Vagina (tissue), 2 donors: ENCODE measurements at regions not wholly inside any gene's neighbourhood (a gene's known extent, or its start where the extent isn't known, plus 50 kb on each side); places are given as distances from the start of the nearest gene placed in this dataset.

ENCODE experiments used
- DNase-seq, 2 donors: peaks; one replicate each; pipeline ENCODE4 v3.0.0-alpha.2; 2017; ENCODE audit errors: extremely low spot score in 2 of 2
- H3K27ac ChIP-seq: fragments of 200-600 bp; sonication (generic); one replicate; pipeline ENCODE4 v1.5.1; 2019
- H3K27me3 ChIP-seq: fragments of 200-600 bp; sonication (generic); one replicate; pipeline ENCODE4 v1.5.1; 2019
- H3K36me3 ChIP-seq, 2 donors: fragments of 200-600 bp; sonication (generic); one replicate each; pipeline ENCODE4 v1.5.1; 2017 to 2019
- H3K4me1 ChIP-seq: fragments of 200-600 bp; sonication (generic); one replicate; pipeline ENCODE4 v1.5.1; 2019
- H3K4me3 ChIP-seq, 2 donors: fragments of 200-600 bp; sonication (generic); 1 replicate in 1 of 2; 2 replicates in 1 of 2; pipeline ENCODE4 v1.5.1; 2016 to 2019
- H3K9me3 ChIP-seq: fragments of 200-600 bp; sonication (generic); one replicate; pipeline ENCODE4 v1.5.1; 2019
- POLR2A ChIP-seq, 2 donors: fragments of 450-650 bp; IDR thresholded peaks; one replicate each; pipeline ENCODE4 v1.6.1; 2017; ENCODE audit warnings: antibody characterized with exemption in 2 of 2, mild to moderate bottlenecking in 2 of 2, moderate library complexity in 2 of 2
- POLR2AphosphoS5 ChIP-seq, 2 donors: sonication (generic); formaldehyde crosslinking; IDR thresholded peaks; one replicate each; pipeline ENCODE4 v1.9.0; 2017; ENCODE audit warnings: antibody characterized with exemption in 2 of 2, mild to moderate bottlenecking in 2 of 2, low read depth in 1 of 2; ENCODE audit not compliant: insufficient read depth in 1 of 2
- intact Hi-C: fragments of 100-400 bp; cut with DNase I; formaldehyde crosslinking; loops from one replicate; pipeline ENCODE4 v1.15.1; 2023
- TF ChIP-seq, protein P1 (sequence below), 3 experiments: fragments of 450-650 bp in 2 of 3; fragments of 200-600 bp in 1 of 3; sonication (generic) in 1 of 3; IDR thresholded peaks; one replicate each; pipeline ENCODE4 v1.5.1; 2017 to 2019; ENCODE audit warnings: antibody characterized with exemption in 3 of 3, mild to moderate bottlenecking in 2 of 3, moderate library complexity in 2 of 3

GRCh38 chr4:81343536-81343935, 128.2 kb downstream of the RASGEF1B start:
- intact Hi-C loops = no loop called here

DNA sequence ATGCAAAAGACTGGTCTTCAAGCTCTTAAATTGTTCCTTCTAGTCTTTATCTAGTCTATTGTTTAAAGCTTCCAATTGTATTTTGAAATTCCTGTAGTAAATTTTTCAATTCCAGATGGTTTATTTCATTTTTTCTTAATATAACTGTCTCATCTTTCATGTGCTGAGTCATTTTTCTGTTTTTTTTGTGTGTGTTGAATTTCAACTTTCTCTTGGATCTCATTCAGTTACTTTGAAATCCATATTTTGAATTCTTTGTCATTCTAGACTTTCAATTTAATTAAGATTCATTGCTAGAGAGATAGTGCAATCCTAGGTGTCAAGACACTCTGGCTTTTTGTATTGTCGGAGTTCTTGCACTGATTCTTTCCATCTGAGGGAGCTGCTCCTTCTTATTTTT, 128.0 kb upstream of the PRKG2 start:
- Histone ChIP-seq H3K4me1 (no peaks in the 10 kb centered on the region), H3K9me3 (no peaks in the 10 kb centered on the region), H3K27me3 (no peaks in the 10 kb centered on the region), H3K36me3 (no peaks in the 10 kb centered on the region), H3K27ac (no peak overlapping the region), H3K4me3 (no peak overlapping the region)
- DNase-seq = no peak
- TF ChIP-seq POLR2A (IDR thresholded peaks at IDR 0.05) (no peak), POLR2AphosphoS5 (IDR thresholded peaks at IDR 0.05; ENCODE audit: insufficient read depth in 1 of 2, low read depth in 1 of 2) (no peak)
- TF ChIP-seq, protein P1, sequence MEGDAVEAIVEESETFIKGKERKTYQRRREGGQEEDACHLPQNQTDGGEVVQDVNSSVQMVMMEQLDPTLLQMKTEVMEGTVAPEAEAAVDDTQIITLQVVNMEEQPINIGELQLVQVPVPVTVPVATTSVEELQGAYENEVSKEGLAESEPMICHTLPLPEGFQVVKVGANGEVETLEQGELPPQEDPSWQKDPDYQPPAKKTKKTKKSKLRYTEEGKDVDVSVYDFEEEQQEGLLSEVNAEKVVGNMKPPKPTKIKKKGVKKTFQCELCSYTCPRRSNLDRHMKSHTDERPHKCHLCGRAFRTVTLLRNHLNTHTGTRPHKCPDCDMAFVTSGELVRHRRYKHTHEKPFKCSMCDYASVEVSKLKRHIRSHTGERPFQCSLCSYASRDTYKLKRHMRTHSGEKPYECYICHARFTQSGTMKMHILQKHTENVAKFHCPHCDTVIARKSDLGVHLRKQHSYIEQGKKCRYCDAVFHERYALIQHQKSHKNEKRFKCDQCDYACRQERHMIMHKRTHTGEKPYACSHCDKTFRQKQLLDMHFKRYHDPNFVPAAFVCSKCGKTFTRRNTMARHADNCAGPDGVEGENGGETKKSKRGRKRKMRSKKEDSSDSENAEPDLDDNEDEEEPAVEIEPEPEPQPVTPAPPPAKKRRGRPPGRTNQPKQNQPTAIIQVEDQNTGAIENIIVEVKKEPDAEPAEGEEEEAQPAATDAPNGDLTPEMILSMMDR (IDR thresholded peaks at IDR 0.05) = no peak
- intact Hi-C loops = no loop called here

More at GRCh38 chr4:81343536-81343935, 128.2 kb downstream of the RASGEF1B start:
- no peak for DNase-seq
- H3K4me3 ChIP-seq = no peak overlapping the region
- no peaks in the 10 kb centered on the region for H3K9me3 ChIP-seq
- H3K36me3 ChIP-seq = no peaks in the 10 kb centered on the region
- H3K27ac ChIP-seq = no peak overlapping the region
- no peaks in the 10 kb centered on the region for H3K4me1 ChIP-seq
- TF ChIP-seq POLR2A (IDR thresholded peaks at IDR 0.05) (no peak), POLR2AphosphoS5 (IDR thresholded peaks at IDR 0.05; ENCODE audit: insufficient read depth in 1 of 2, low read depth in 1 of 2) (no peak)
- TF ChIP-seq, protein P1 (IDR thresholded peaks at IDR 0.05) = no peak
- H3K27me3 ChIP-seq = no peaks in the 10 kb centered on the region

GRCh38 chr4:81337211-81337610, 122.2 kb upstream of the PRKG2 start:
- Histone ChIP-seq H3K4me1 (no peaks in the 10 kb centered on the region), H3K27ac (no peak overlapping the region), H3K36me3 (no peaks in the 10 kb centered on the region), H3K9me3 (no peaks in the 10 kb centered on the region), H3K4me3 (no peak overlapping the region), H3K27me3 (no peaks in the 10 kb centered on the region)
- intact Hi-C loops = no loop called here
- TF ChIP-seq, protein P1 (IDR thresholded peaks at IDR 0.05) = no peak
- TF ChIP-seq POLR2AphosphoS5 (IDR thresholded peaks at IDR 0.05; ENCODE audit: insufficient read depth in 1 of 2, low read depth in 1 of 2) (no peak), POLR2A (IDR thresholded peaks at IDR 0.05) (no peak)
- DNase-seq = no peak

GRCh38 chr4:81335122-81335912, 120.3 kb upstream of the PRKG2 start:
- Histone ChIP-seq H3K27ac (no peak overlapping the region), H3K27me3 (no peaks in the 10 kb centered on the region), H3K4me1 (no peaks in the 10 kb centered on the region), H3K36me3 (no peaks in the 10 kb centered on the region), H3K4me3 (no peak overlapping the region), H3K9me3 (no peaks in the 10 kb centered on the region)
- intact Hi-C loops = no loop called here
- DNase-seq = no peak
- TF ChIP-seq, protein P1 (IDR thresholded peaks at IDR 0.05) = no peak
- TF ChIP-seq POLR2A (IDR thresholded peaks at IDR 0.05) = no peak
- no peak for TF ChIP-seq POLR2AphosphoS5 (IDR thresholded peaks at IDR 0.05; ENCODE audit: insufficient read depth in 1 of 2, low read depth in 1 of 2)

DNA sequence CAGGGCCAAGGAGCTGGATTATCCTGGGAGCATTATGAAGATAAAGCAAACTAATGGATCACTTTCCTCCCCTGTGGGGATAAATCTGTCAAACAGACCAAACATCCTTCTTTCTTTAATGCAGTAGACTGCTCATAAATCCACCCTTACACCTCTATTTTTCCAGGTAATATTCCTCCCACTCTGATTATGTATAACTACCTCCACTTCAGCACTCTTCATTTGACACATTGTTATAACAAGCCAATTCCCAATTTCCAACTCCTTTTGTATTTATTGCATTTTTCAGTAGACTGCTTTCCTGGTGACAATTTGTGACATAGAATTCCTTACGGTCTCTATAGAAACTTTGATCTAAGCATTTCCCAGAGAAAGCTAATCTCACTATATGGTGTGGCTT, 115.0 kb upstream of the PRKG2 start:
- TF ChIP-seq, protein P1 (IDR thresholded peaks at IDR 0.05) = no peak
- TF ChIP-seq POLR2A (IDR thresholded peaks at IDR 0.05) (no peak), POLR2AphosphoS5 (IDR thresholded peaks at IDR 0.05; ENCODE audit: insufficient read depth in 1 of 2, low read depth in 1 of 2) (no peak)
- Histone ChIP-seq H3K9me3 (no peaks in the 10 kb centered on the region), H3K4me1 (no peaks in the 10 kb centered on the region), H3K27ac (no peak overlapping the region), H3K27me3 (no peaks in the 10 kb centered on the region), H3K36me3 (no peaks in the 10 kb centered on the region), H3K4me3 (no peak overlapping the region)
- no peak for DNase-seq
- intact Hi-C loops = no loop called here
